ENCODE measurements at regions not wholly inside any gene's neighbourhood (a gene's known extent, or its start where the extent isn't known, plus 50 kb on each side); places are given as distances from the start of the nearest gene placed in this dataset.

DNA sequence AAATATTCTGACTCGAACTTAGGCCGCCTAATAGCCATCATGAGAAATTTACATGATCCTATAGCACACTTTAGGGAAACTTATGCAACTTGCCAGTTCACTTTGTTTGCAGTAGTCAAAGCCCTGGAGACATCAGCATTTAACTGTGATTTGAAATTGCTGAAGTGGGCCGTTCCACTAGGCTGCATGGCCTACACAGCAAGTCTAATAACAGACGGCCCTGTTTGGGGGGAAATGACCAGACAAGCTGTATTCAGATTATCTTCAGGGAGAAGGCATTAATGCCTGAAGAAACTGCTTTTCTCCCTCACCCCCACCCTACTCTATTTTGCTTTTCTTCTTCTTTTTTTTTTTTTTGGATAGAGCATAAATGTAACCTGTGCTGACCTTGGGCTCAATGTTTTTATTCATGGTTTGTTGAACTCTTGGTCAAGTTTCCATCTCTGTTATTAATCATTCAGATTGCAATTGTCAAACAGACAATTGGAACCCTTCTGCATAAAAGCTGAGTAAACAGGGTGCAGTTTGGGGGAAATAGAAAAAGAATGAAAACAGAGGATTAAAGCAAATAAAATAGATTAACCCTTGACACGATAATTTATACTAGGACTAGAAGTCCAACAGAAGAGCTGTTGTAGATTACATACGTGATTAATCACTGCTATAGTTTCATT is 1928.2 kb upstream of the WWC1 start:
- Mint-ChIP-seq H3K36me3 (no peaks in the 10 kb centered on the region), H3K9me3 (peaks cover 15% of the 10 kb centered on the region), H3K4me3 (no peak overlapping the region), H3K27ac (no peak overlapping the region), H3K4me1 (no peaks in the 10 kb centered on the region)
- DNase-seq (ENCODE audit: low spot score in 2 of 2) = no peak
- no peak for ATAC-seq

DNA sequence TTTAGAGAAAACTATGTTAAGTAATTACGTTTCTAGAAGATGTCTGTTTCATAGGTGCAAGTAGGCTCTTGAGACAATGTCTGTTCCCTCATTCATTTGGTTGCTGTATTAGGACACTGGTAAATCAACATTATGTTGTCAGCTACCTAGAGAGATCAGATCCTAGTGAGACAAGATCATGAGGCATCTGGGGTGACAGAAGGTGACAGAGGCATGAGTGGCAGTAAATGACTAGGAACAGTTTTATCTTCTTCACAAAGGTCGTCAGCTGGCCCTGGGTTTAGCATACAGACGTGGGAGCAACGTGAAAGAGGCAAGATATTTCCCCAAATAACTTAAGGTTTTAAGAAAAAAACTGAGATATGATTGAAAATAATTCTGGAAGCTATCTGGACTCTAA is 1926.3 kb upstream of the WWC1 start:
- Mint-ChIP-seq H3K4me1 (no peaks in the 10 kb centered on the region), H3K4me3 (no peak overlapping the region), H3K27ac (no peak overlapping the region), H3K9me3 (peaks cover 10% of the 10 kb centered on the region), H3K36me3 (no peaks in the 10 kb centered on the region)
- ATAC-seq (no peak), DNase-seq (ENCODE audit: low spot score in 2 of 2) (no peak)

DNA sequence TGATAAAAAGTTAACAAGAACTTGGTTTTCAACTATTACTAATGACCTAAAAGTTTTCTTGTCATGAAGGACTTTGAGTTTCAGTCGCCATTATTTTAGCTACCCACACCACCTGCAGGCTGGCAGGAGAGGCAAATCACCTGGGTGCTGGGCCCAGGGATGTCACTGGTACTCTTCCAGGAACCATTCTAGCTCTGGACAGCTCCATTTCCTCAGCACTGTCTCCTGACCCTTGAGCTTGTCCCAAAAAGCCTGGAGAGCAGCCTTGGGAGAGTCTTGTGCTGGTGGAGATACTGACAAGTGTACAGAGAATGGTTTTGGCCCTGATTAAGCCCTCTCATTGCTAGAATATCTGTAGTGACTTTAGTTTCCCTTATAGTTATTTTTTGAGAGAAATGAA is 1924.1 kb upstream of the WWC1 start:
- peaks cover 8% of the 10 kb centered on the region for H3K9me3 Mint-ChIP-seq
- H3K36me3 Mint-ChIP-seq = no peaks in the 10 kb centered on the region
- no peak overlapping the region for H3K27ac Mint-ChIP-seq
- ATAC-seq (no peak), DNase-seq (ENCODE audit: low spot score in 2 of 2) (no peak)
- H3K4me1 Mint-ChIP-seq = no peaks in the 10 kb centered on the region
- H3K4me3 Mint-ChIP-seq = no peak overlapping the region

DNA sequence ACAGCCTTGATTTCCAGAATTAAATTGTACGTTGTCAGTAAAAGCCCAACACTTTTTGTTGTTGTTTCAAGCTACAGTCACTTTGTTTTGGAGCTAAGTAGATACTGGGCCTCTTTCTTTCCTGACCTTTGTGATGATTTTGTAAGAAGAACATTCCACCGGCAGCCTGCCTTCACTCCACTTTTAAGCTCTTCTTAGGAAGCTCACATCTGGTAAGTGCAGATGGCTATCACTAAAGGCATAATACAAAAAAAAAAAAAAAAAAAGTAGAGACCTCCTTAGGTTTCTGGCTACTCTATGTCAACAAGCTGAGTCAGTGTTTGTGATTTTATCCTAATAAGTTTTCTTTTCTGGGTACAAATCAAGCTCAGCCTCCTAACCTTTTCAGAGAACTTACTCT is 1922.1 kb upstream of the WWC1 start:
- Mint-ChIP-seq H3K9me3 (peaks cover 10% of the 10 kb centered on the region), H3K27ac (no peak overlapping the region), H3K4me3 (no peak overlapping the region), H3K4me1 (no peaks in the 10 kb centered on the region), H3K36me3 (no peaks in the 10 kb centered on the region)
- DNase-seq (ENCODE audit: low spot score in 2 of 2) (no peak), ATAC-seq (no peak)

DNA sequence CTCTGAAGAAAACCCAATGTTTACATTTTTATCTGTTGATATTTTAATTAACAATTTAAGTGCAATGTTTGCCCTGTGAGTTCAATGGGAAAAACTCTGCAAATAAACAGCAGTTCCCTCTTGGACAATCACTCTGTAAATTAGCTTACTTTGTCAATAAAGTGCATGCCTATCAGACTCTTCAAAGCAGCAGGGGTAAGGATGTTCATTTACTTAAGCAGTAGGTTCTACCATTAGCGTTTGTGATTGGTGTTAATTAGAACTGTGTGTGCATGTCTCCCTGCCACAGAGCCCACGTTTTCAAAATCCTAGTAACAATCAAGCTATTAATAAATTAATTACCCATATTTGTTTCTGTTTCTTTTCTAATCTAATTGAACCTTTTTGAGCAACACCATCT is 1921.6 kb upstream of the WWC1 start:
- Mint-ChIP-seq H3K4me1 (no peaks in the 10 kb centered on the region), H3K27ac (no peak overlapping the region), H3K9me3 (peaks cover 10% of the 10 kb centered on the region), H3K36me3 (no peaks in the 10 kb centered on the region), H3K4me3 (no peak overlapping the region)
- no peak for DNase-seq (ENCODE audit: low spot score in 2 of 2)
- no peak for ATAC-seq

DNA sequence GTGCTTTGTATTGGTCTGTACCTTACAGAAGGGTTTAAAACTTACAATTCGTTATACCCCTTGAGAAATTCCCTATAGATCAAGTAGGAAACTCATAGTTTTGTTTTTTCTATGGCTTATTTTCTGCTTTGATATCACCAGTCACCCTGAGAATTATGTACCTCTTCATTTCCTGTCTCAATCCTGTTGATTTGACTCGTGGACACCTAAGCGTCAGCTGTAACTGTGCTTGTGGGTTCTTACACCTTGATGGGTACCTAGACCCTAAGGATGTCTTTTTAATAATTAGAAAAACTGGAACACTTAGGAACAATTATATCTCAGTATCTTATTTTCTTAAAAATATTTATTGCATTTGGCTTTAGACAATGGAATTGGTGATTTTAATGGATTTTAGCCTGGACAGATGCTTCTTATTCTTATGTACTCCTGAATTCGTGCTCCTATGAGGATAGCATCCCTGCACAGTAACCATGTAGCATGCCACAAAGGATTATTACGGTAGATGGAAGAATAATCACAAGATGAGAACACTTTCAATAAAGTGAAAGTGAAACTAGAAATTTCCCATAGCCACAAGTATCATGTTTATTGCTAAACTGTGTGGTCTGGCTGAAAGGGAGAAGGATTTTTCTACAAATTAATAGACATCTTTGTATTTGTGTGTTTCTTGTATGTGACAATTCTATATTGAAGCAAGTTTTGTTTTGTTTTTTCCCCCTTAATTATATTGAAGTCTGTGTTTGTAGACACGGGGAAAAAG is 1920.3 kb upstream of the WWC1 start:
- Mint-ChIP-seq H3K4me3 (no peak overlapping the region), H3K27ac (no peak overlapping the region)
- no peak for ATAC-seq

DNA sequence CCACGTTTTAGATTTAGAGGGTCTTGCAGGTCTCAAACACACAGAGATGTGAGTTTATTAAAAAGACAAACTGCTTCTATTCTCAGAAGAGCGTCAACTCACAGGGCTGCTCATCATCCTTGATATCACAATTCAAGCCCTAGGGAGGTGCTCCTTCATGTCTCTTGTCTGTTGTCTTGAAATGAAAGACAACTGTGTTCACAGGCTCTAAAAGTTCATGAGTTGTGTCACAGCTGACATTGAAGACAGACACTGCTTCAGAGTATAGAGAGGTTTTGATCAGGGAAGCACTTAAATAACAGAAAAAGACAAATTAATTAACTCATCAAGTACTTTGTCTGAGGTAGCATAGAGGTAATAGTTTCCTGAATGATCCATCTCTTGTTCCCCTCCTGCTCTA is 1917.6 kb upstream of the WWC1 start:
- no peak overlapping the region for H3K27ac Mint-ChIP-seq
- no peak overlapping the region for H3K4me3 Mint-ChIP-seq
- no peaks in the 10 kb centered on the region for H3K36me3 Mint-ChIP-seq
- peaks cover 13% of the 10 kb centered on the region for H3K9me3 Mint-ChIP-seq
- DNase-seq (ENCODE audit: low spot score in 2 of 2) (no peak), ATAC-seq (no peak)
- H3K4me1 Mint-ChIP-seq = no peaks in the 10 kb centered on the region

More for the DNA sequence above, 1920.3 kb upstream of the WWC1 start:
- Mint-ChIP-seq H3K4me1 (no peaks in the 10 kb centered on the region), H3K9me3 (peaks cover 7% of the 10 kb centered on the region), H3K36me3 (no peaks in the 10 kb centered on the region)
- DNase-seq (ENCODE audit: low spot score in 2 of 2) = no peak

DNA sequence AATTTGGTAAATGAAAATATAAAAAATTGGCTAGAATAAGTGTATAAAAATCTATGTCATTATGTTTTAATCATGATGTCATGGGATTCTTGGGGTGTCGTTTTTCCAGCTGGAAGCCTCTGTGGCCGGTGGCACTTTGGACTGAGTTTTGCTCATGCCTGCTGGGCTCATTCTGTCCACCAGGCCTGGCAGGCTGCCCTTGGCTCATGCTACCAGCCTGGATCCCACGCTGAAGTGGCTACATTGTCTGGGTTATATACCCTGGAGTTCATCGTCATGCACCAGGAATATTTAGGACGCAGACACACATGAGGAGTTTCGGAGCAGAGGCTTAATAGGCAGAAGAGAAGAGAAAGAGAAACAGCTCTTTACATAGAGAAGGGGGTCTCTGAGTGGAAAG is 1913.7 kb upstream of the WWC1 start:
- Mint-ChIP-seq H3K9me3 (peaks cover 18% of the 10 kb centered on the region), H3K36me3 (no peaks in the 10 kb centered on the region), H3K4me3 (no peak overlapping the region), H3K4me1 (no peaks in the 10 kb centered on the region), H3K27ac (no peak overlapping the region)
- no peak for DNase-seq (ENCODE audit: low spot score in 2 of 2)
- no peak for ATAC-seq

DNA sequence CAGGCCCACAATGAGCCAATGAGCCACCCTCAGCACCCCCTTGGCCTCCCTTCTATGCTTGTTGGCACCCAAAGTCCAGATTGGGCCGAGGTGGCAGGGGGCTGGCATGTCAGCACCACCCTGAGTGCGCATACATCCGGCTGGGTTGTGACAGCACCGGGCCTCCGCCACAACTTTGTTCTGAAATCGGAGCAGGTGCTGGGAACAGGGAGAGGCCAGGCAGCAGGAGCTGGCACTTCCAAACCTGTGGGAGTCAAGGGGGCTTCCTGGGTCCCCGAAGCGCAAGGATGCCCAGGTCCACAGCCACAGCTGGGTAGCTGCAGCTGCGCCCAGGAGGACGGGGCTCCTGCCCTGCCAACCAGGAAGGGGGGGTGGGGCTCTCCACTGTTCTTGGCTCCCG is 1911.9 kb upstream of the WWC1 start:
- H3K36me3 Mint-ChIP-seq = no peaks in the 10 kb centered on the region
- peaks cover 15% of the 10 kb centered on the region for H3K9me3 Mint-ChIP-seq
- DNase-seq (ENCODE audit: low spot score in 2 of 2) (no peak), ATAC-seq (no peak)
- no peaks in the 10 kb centered on the region for H3K4me1 Mint-ChIP-seq
- no peak overlapping the region for H3K27ac Mint-ChIP-seq
- H3K4me3 Mint-ChIP-seq = no peak overlapping the region

DNA sequence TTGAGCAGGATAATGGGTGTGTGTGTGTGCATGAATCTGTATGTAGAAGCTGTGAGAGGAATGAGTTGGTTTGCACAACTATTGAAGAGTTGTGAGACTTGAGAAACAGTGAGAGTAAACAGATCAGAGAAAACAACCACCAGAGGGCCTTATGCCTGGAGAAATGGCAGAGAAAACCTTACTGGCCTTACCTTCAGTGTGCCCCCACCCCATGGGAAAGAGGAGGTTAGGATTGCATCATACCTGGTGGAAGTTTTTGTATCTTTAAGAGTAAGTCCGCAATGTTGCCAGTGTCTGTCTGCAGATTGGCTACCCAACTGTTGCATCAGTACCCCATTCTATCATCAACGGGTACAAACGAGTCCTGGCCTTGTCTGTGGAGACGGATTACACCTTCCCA is 1909.4 kb upstream of the WWC1 start:
- Mint-ChIP-seq H3K36me3 (no peaks in the 10 kb centered on the region), H3K4me3 (no peak overlapping the region), H3K4me1 (no peaks in the 10 kb centered on the region), H3K27ac (no peak overlapping the region), H3K9me3 (peaks cover 13% of the 10 kb centered on the region)
- DNase-seq (ENCODE audit: low spot score in 2 of 2) = no peak
- no peak for ATAC-seq

DNA sequence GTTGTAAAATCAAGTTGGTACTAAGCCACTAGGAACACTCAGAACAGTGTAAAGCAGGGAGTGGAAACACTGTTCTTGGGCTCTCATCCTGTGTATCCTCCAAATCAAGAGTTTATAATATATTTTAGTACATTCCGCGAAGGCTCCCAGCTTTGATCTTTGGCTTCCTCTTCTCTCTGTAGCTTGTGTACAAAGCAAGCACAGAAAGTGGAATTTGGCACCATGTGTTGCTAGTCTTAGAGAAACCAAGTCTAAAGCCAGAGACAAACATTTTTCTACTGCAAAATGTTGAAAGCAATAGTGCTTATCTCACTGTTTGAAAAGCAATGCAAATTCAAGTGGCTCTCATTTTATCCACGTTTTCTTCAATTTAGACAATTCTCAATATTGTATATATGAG is 1893.3 kb upstream of the WWC1 start:
- Mint-ChIP-seq H3K27ac (no peak overlapping the region), H3K4me3 (no peak overlapping the region), H3K36me3 (no peaks in the 10 kb centered on the region), H3K9me3 (peaks cover 13% of the 10 kb centered on the region), H3K4me1 (no peaks in the 10 kb centered on the region)
- no peak for DNase-seq (ENCODE audit: low spot score in 2 of 2)
- no peak for ATAC-seq

DNA sequence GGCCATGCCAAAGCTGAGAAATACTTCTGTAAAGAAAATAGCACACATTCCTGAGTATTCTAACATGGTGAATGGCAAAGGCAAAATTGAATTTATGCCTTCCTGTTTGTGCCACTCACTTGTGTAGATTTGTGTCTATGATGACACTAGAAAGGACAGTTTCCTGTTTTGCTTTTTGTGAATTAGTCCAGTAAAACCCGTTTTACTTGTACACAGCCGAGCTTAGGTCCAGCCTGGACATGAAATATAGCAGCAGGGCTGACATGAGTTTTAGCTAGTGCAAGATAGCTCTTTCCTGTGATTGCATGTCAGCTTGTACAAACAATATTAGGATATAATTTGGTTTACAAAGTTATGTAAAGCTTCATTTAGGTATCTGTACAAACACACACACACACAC is 1891.7 kb upstream of the WWC1 start:
- no peaks in the 10 kb centered on the region for H3K36me3 Mint-ChIP-seq
- DNase-seq (ENCODE audit: low spot score in 2 of 2) = no peak
- H3K4me1 Mint-ChIP-seq = no peaks in the 10 kb centered on the region
- H3K27ac Mint-ChIP-seq = no peak overlapping the region
- ATAC-seq = no peak
- no peak overlapping the region for H3K4me3 Mint-ChIP-seq
- peaks cover 10% of the 10 kb centered on the region for H3K9me3 Mint-ChIP-seq

DNA sequence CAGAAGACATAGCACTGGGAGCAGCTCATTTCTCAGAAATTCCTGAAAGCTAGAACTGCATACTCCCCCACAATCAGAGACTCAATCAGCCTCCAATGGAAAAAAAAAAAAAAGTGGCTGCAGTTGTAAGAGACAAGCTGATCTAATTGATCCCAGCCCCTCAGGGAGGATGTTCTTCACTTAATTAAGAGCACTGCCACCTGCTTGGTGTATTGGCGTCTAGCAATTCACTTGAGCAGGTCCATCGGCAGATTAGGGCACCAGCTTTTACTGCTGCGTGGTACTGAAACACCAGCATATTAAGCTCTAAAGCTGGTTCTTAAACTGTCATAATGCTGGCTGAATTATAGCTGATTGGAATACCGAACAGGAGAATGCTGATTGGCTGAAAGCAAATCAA is 1890.1 kb upstream of the WWC1 start:
- DNase-seq (ENCODE audit: low spot score in 2 of 2) = no peak
- Mint-ChIP-seq H3K4me3 (no peak overlapping the region), H3K9me3 (peaks cover 16% of the 10 kb centered on the region), H3K36me3 (no peaks in the 10 kb centered on the region), H3K27ac (no peak overlapping the region), H3K4me1 (no peaks in the 10 kb centered on the region)
- no peak for ATAC-seq

DNA sequence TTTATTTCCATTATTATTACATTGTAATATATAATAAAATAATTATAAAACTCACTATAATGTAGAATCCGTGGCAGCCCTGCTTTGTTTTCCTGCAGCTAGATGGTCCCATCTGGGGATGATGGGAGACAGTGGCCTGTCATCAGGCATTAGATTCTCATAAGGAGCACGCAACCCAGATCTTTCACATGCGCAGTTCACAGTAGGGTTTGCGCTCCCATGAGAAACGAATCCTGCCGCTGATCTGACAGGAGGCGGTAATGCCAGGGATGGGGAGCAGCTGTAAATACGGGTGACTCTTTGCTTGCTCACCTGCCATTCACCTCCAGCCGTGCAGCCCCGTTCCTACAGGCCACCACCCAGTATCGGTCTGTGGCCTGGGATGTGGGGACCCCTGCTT is 1879.3 kb upstream of the WWC1 start:
- no peak overlapping the region for H3K4me3 Mint-ChIP-seq
- H3K4me1 Mint-ChIP-seq = no peaks in the 10 kb centered on the region
- peaks cover 21% of the 10 kb centered on the region for H3K9me3 Mint-ChIP-seq
- no peaks in the 10 kb centered on the region for H3K36me3 Mint-ChIP-seq
- DNase-seq (ENCODE audit: low spot score in 2 of 2) = no peak
- H3K27ac Mint-ChIP-seq = no peak overlapping the region
- ATAC-seq = no peak

DNA sequence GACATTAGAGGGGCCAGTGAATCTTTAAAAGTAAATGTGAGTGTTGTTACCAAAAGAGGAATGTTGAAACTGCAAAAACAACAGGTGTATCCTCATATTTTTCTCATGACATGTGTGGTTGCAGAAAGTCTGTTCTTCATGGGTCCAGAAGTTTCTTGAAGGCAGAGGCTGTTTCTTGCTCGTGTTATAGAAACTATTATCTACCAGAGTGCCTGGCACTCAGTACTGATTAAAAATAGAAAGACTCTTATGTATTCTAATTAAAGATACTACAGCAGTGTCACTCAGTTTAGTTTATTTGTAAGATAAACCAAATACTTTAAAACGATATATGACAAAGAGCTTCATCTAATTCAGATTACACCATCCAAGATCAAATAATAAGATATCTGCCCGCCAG is 1864.2 kb upstream of the WWC1 start:
- Mint-ChIP-seq H3K4me3 (no peak overlapping the region), H3K36me3 (no peaks in the 10 kb centered on the region), H3K27ac (no peak overlapping the region), H3K4me1 (no peaks in the 10 kb centered on the region), H3K9me3 (peaks cover 19% of the 10 kb centered on the region)
- no peak for DNase-seq (ENCODE audit: low spot score in 2 of 2)
- no peak for ATAC-seq

DNA sequence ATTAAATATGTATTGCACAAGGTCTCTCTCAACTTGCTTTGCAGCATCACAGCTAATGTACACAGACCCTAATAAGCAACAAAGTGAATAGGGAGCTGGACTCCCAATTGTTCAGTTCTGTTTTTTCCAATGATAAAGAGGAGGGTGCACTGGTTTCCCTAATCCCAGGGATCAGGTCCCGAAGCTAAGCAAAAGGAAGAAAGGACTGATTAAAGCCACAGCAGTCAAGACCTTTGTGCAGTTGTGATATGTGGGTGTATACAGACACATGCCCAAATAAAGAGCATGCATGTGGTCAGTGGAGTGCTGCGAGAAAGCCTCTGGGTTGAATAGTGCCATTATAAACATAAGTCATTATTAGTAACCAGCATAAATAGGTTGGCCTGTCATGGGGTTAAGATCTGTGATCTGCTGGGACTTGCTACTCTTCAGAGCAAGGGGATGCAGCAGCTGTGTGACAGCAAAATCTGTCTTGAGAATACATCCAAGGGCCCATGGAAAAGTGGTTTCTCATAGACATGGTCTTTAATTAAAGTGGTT is 1863.1 kb upstream of the WWC1 start:
- ATAC-seq (no peak), DNase-seq (ENCODE audit: low spot score in 2 of 2) (no peak)
- no peak overlapping the region for H3K27ac Mint-ChIP-seq
- H3K4me3 Mint-ChIP-seq = no peak overlapping the region
- H3K9me3 Mint-ChIP-seq = peaks cover 20% of the 10 kb centered on the region
- H3K4me1 Mint-ChIP-seq = no peaks in the 10 kb centered on the region
- no peaks in the 10 kb centered on the region for H3K36me3 Mint-ChIP-seq
